DND-41 (cell line): ENCODE measurements at regions not wholly inside any gene's neighbourhood (a gene's known extent, or its start where the extent isn't known, plus 50 kb on each side); places are given as distances from the start of the nearest gene placed in this dataset.

Experiments used
- CTCF ChIP-seq: IDR thresholded peaks from 2 replicates; pipeline ENCODE4 v1.5.1; 2012; ENCODE audit warnings: borderline replicate concordance, low read length, moderate library complexity, mild to moderate bottlenecking; ENCODE audit not compliant: poor library complexity, severe bottlenecking; ENCODE audit errors: extremely low read depth
- EZH2 ChIP-seq: IDR thresholded peaks from 3 replicates; pipeline ENCODE4 v1.6.1; 2012; ENCODE audit warnings: borderline replicate concordance, low read depth, mild to moderate bottlenecking, moderate library complexity, low read length, inconsistent platforms; ENCODE audit not compliant: severe bottlenecking

GRCh38 chr20:59463541-59463940, 140.8 kb upstream of the PHACTR3 start:
- TF ChIP-seq CTCF (no peak), EZH2 (no peak)
